H9 (cell line): ENCODE measurements at regions not wholly inside any gene's neighbourhood (a gene's known extent, or its start where the extent isn't known, plus 50 kb on each side); places are given as distances from the start of the nearest gene placed in this dataset.
"Not testable (repeated sequence)": the region's sequence is repeated elsewhere in the genome, so short reads cannot be mapped to it uniquely, and the experiment has no call there.

Experiments used
- DNase-seq: peaks from one replicate; pipeline ENCODE4 v3.0.0-alpha.2; 2017
- H2AFZ ChIP-seq: one replicate; pipeline ENCODE4 v1.6.1; 2013; ENCODE audit warnings: mild to moderate bottlenecking, low read length, control low read depth, moderate library complexity
- H2AK5ac ChIP-seq: 2 replicates; pipeline ENCODE4 v1.6.1; 2013; ENCODE audit warnings: low read length, control low read depth, mixed read lengths; ENCODE audit not compliant: insufficient read length
- H2BK120ac ChIP-seq: one replicate; pipeline ENCODE4 v1.6.1; 2013; ENCODE audit warnings: low read depth, mild to moderate bottlenecking, low read length, control low read depth, inconsistent platforms; ENCODE audit not compliant: poor library complexity, severe bottlenecking
- H2BK12ac ChIP-seq: 2 replicates; pipeline ENCODE4 v1.6.1; 2013; ENCODE audit warnings: low read length, control low read depth, mixed read lengths, low read depth; ENCODE audit not compliant: insufficient read length
- H2BK15ac ChIP-seq: 2 replicates; pipeline ENCODE4 v1.6.1; 2013; ENCODE audit warnings: low read depth, low read length, control low read depth
- H2BK20ac ChIP-seq: one replicate; pipeline ENCODE4 v1.6.1; 2013; ENCODE audit warnings: low read depth, mild to moderate bottlenecking, low read length, control low read depth, inconsistent platforms; ENCODE audit not compliant: poor library complexity, severe bottlenecking
- H2BK5ac ChIP-seq: 2 replicates; pipeline ENCODE4 v1.6.1; 2013; ENCODE audit warnings: low read length, control low read depth, mixed read lengths; ENCODE audit not compliant: insufficient read length
- H3K14ac ChIP-seq: 2 replicates; pipeline ENCODE4 v1.6.1; 2013; ENCODE audit warnings: low read length, control low read depth; ENCODE audit not compliant: insufficient read depth
- H3K18ac ChIP-seq: 2 replicates; pipeline ENCODE4 v1.6.1; 2013; ENCODE audit warnings: low read depth, mild to moderate bottlenecking, mixed read lengths, low read length, control low read depth; ENCODE audit not compliant: insufficient read length
- H3K23ac ChIP-seq: 2 replicates; pipeline ENCODE4 v1.6.1; 2013; ENCODE audit warnings: low read length, control low read depth, mixed read lengths, low read depth; ENCODE audit not compliant: insufficient read length
- H3K23me2 ChIP-seq: 2 replicates; pipeline ENCODE4 v1.6.1; 2013; ENCODE audit warnings: low read depth, mild to moderate bottlenecking, mixed read lengths, low read length, control low read depth; ENCODE audit not compliant: insufficient read length, poor library complexity, severe bottlenecking
- H3K27ac ChIP-seq: 2 replicates; pipeline ENCODE4 v1.5.1; 2013; ENCODE audit warnings: low read length, control low read depth, mixed read lengths, low read depth; ENCODE audit not compliant: insufficient read length
- H3K27me3 ChIP-seq: 2 replicates; pipeline ENCODE4 v1.6.1; 2013; ENCODE audit warnings: low read length, control low read depth, inconsistent platforms; ENCODE audit not compliant: insufficient read depth
- H3K4ac ChIP-seq: 2 replicates; pipeline ENCODE4 v1.6.1; 2013; ENCODE audit warnings: low read depth, mild to moderate bottlenecking, control low read depth, inconsistent platforms, low read length, moderate library complexity
- H3K4me1 ChIP-seq: 2 replicates; pipeline ENCODE4 v1.6.1; 2013; ENCODE audit warnings: low read length, control low read depth, inconsistent platforms; ENCODE audit not compliant: insufficient read depth
- H3K4me2 ChIP-seq: 2 replicates; pipeline ENCODE4 v1.6.1; 2013; ENCODE audit warnings: low read length, control low read depth, mixed read lengths; ENCODE audit not compliant: insufficient read length, insufficient read depth
- H3K56ac ChIP-seq: 2 replicates; pipeline ENCODE4 v1.6.1; 2013; ENCODE audit warnings: low read depth, mild to moderate bottlenecking, mixed read lengths, low read length, control low read depth; ENCODE audit not compliant: insufficient read length
- H3K79me1 ChIP-seq: 2 replicates; pipeline ENCODE4 v1.6.1; 2013; ENCODE audit warnings: low read depth, mild to moderate bottlenecking, moderate library complexity, low read length, control low read depth, inconsistent platforms; ENCODE audit not compliant: insufficient read depth, poor library complexity, severe bottlenecking
- H3K79me2 ChIP-seq: 2 replicates; pipeline ENCODE4 v1.6.1; 2013; ENCODE audit warnings: low read length, control low read depth, inconsistent platforms; ENCODE audit not compliant: insufficient read depth
- H3K9ac ChIP-seq: 2 replicates; pipeline ENCODE4 v1.6.1; 2013; ENCODE audit warnings: low read length, control low read depth, mixed read lengths; ENCODE audit not compliant: insufficient read length; ENCODE audit errors: extremely low read depth
- H3K9me3 ChIP-seq: one replicate; pipeline ENCODE4 v1.6.1; 2013; ENCODE audit warnings: low read depth, low read length, inconsistent platforms; ENCODE audit not compliant: control insufficient read depth
- H3T11ph ChIP-seq: one replicate; pipeline ENCODE4 v1.6.1; 2013; ENCODE audit warnings: mild to moderate bottlenecking, low read length, control low read depth, inconsistent platforms
- H4K20me1 ChIP-seq: one replicate; pipeline ENCODE4 v1.6.1; 2013; ENCODE audit not compliant: control insufficient read depth, insufficient read length, insufficient read depth
- H4K5ac ChIP-seq: 2 replicates; pipeline ENCODE4 v1.6.1; 2013; ENCODE audit warnings: low read depth, mild to moderate bottlenecking, mixed read lengths, low read length, control low read depth; ENCODE audit not compliant: insufficient read length
- H4K8ac ChIP-seq: replicated peaks from 2 replicates; pipeline ENCODE4 v1.6.1; 2013; ENCODE audit warnings: low read length, control low read depth, mixed read lengths, low read depth; ENCODE audit not compliant: insufficient read length
- H4K91ac ChIP-seq: 2 replicates; pipeline ENCODE4 v1.6.1; 2013; ENCODE audit warnings: low read depth, mild to moderate bottlenecking, moderate library complexity, mixed read lengths, low read length, control low read depth; ENCODE audit not compliant: insufficient read length
- H3K27ac Mint-ChIP-seq, 3 experiments: 2 replicates in 2 of 3; 3 replicates in 1 of 3; pipeline ENCODE4 v1.8.0; 2020 to 2021; ENCODE audit warnings: mixed read lengths in 3 of 3, mild to moderate bottlenecking in 1 of 3, moderate library complexity in 1 of 3
- H3K27me3 Mint-ChIP-seq: 2 replicates; pipeline ENCODE4 v1.8.0; 2021; ENCODE audit warnings: low read depth, mild to moderate bottlenecking, moderate library complexity, mixed read lengths
- H3K36me3 Mint-ChIP-seq, 3 experiments: 2 replicates in 2 of 3; 3 replicates in 1 of 3; pipeline ENCODE4 v1.8.0; 2020 to 2021; ENCODE audit warnings: low read depth in 3 of 3, mixed read lengths in 3 of 3; ENCODE audit not compliant: insufficient read depth in 1 of 3
- H3K4me1 Mint-ChIP-seq, 2 experiments: 2 replicates each; pipeline ENCODE4 v1.8.0; 2020; ENCODE audit warnings: mixed read lengths in 2 of 2
- H3K4me3 Mint-ChIP-seq, 2 experiments: 2 replicates in 1 of 2; 3 replicates in 1 of 2; pipeline ENCODE4 v1.8.0; 2020 to 2021; ENCODE audit warnings: mild to moderate bottlenecking in 2 of 2, mixed read lengths in 2 of 2, moderate library complexity in 1 of 2
- H3K9me3 Mint-ChIP-seq, 2 experiments: 2 replicates in 1 of 2; 3 replicates in 1 of 2; pipeline ENCODE4 v1.8.0; 2020; ENCODE audit warnings: mild to moderate bottlenecking in 2 of 2, mixed read lengths in 2 of 2, moderate library complexity in 1 of 2
- WGBS: extraction: QIAGEN DNeasy Blood & Tissue Kit; methylation state at CpG from one replicate; pipeline ENCODE4 v1.1.7; 2013; ENCODE audit warnings: missing lambda C conversion rate, low lambda C conversion rate, mixed read lengths; ENCODE audit not compliant: insufficient read length; ENCODE audit errors: extremely low coverage; 5-methylcytosine and 5-hydroxymethylcytosine counted together

DNA sequence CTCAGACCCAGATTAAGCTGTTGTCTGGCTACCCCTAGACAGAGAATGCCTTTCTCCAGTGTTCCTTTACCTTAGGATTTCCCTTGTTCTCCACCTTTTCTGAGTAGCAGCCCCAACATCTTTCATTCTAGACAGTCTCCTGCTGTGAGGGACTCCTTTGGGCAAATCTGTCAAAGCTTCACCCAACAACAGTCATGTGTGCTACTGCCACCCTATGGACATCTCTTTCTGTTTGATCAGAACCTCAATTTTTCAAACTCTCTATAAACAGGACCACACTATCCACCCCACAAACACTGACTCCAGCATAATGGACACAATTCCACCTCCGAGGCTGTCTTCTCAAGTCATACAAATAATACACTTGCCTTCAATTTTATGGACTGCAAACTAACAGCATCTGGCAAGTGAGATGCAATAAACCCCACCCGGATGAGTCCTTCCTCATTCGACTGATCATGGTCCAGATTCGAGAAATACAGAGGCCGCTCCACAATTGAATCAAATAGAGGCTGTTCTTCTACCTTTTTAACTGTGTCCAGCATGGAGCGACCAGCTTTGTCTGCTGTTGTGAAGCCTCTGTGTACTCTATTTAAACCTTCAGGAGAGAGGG is 1253.6 kb downstream of the RPIA start:
- H3K23ac ChIP-seq, DNase-seq, H2BK5ac ChIP-seq, H3K79me2 ChIP-seq, H3K9me3 ChIP-seq, H3K27ac ChIP-seq, H3K36me3 Mint-ChIP-seq, H2BK20ac ChIP-seq, H3K18ac ChIP-seq, H3K14ac ChIP-seq, H3K4me1 ChIP-seq, H4K8ac ChIP-seq, H3K79me1 ChIP-seq, H2AFZ ChIP-seq, H4K20me1 ChIP-seq, H4K91ac ChIP-seq, H3K9ac ChIP-seq, H3K27ac Mint-ChIP-seq, H2BK15ac ChIP-seq, H3K4ac ChIP-seq, H2BK12ac ChIP-seq, H3K4me2 ChIP-seq, H2AK5ac ChIP-seq, H2BK120ac ChIP-seq, H3K27me3 Mint-ChIP-seq, H3K56ac ChIP-seq, H3K4me3 Mint-ChIP-seq, H3T11ph ChIP-seq, H3K23me2 ChIP-seq, H4K5ac ChIP-seq, H3K27me3 ChIP-seq, H3K4me1 Mint-ChIP-seq: not testable (repeated sequence)
- no CpG with 5 or more reads among the region's 6 CpGs for WGBS
- peaks cover 10 to 17% of the 10 kb centered on the region in 2 experiments for H3K9me3 Mint-ChIP-seq

- not testable (repeated sequence) for H3K23ac ChIP-seq, H3K27ac Mint-ChIP-seq, H4K91ac ChIP-seq, H3K9ac ChIP-seq, H3K9me3 ChIP-seq, H2BK12ac ChIP-seq, H2BK20ac ChIP-seq, H3K56ac ChIP-seq, H4K5ac ChIP-seq, H3K27ac ChIP-seq, H3K4me1 ChIP-seq, H2AK5ac ChIP-seq, H3K4ac ChIP-seq, H2AFZ ChIP-seq, H4K8ac ChIP-seq, H3K36me3 Mint-ChIP-seq, H3K4me3 Mint-ChIP-seq, H2BK5ac ChIP-seq, H3K18ac ChIP-seq, H3K27me3 Mint-ChIP-seq, H3K23me2 ChIP-seq, H4K20me1 ChIP-seq, H2BK15ac ChIP-seq, H3K79me2 ChIP-seq, H3K4me2 ChIP-seq, H3K14ac ChIP-seq, H2BK120ac ChIP-seq, H3K4me1 Mint-ChIP-seq, H3T11ph ChIP-seq, H3K79me1 ChIP-seq, DNase-seq, H3K27me3 ChIP-seq
- WGBS, result no CpG with 5 or more reads among the region's 3 CpGs
- H3K9me3 Mint-ChIP-seq, result peaks cover 8 to 16% of the 10 kb centered on the region in 2 experiments
Observed at GRCh38 chr2:89947208-89947815, 1255.8 kb downstream of the RPIA start.
